ENCODE measurements at regions not wholly inside any gene's neighbourhood (a gene's known extent, or its start where the extent isn't known, plus 50 kb on each side); places are given as distances from the start of the nearest gene placed in this dataset.

DNA sequence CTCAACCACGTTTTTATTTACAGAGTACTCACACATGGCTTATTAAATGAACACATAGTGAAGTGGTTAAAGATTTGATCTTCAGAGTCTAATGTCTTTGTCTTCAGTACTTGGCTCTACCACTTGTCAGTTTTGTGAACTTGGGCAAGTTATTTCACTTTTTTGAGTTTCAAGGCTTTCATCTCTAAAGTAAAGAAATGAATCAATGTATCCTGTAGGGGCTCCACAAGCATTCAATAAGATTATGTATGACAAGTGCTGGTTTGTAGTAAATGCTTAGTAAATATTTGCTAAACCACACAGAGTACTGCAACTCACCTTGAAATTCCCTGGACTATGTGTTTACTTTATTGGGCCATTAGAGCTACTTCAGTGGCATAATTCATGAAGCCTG, 446.0 kb upstream of the GOT2 start (continued):
- TF ChIP-seq SMC3 (IDR thresholded peaks at IDR 0.05), result peak; percentile 52
- TF ChIP-seq ZC3H11A (IDR thresholded peaks at IDR 0.05), result no peak
- no peak for TF ChIP-seq CHD2 (IDR thresholded peaks at IDR 0.05; ENCODE audit: low read length, partially characterized antibody)
- no peak for TF ChIP-seq NR3C1 (IDR thresholded peaks at IDR 0.05)
- no peak for TF ChIP-seq HDAC2 (IDR thresholded peaks at IDR 0.05)
- TF ChIP-seq ESRRA (IDR thresholded peaks at IDR 0.05; ENCODE audit: borderline replicate concordance, low read length), result no peak

DNA sequence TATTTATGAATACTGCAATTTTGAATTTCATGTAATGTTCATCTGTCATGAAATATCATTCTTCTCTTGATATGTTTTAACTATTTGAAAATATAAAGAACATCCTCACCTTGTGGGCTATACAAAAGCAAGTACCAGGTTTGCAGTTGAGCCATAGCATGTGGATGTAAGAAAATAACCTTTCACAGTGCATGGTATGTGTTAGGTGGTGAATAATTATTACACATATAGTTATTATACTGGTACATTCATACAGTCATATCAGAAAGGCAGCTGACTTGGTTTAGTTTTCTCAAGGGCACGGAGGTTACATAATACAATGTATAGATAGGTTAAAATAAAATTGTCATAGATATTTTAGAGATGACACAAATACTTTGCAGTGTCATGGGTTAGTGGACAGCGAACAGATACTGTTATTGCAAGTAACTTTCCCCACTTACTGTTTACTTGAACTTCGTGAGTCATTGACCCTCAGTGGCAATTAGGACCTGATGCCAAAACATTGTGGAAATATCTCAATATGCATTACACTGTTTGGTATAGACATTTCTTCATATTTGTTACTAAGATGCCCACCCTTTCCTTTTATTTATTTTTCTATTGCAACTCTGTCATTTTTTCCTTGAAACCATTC, 445.4 kb upstream of the GOT2 start:
- Histone ChIP-seq H3K4me2 (peak overlapping the region; percentile 64), H3K27ac (peak overlapping the region; percentile 60 to 63), H3K4me3 (no peak overlapping the region), H3K9me3 (no peaks in the 10 kb centered on the region), H3K4me1 (peaks cover 27% of the 10 kb centered on the region)
- DNase-seq (ENCODE audit: low read depth in 1 of 2, low spot score in 1 of 2), result peak; percentile 7 to 81
- peak; percentile 81 to 89 for ATAC-seq
- peak; percentile 7 for FAIRE-seq
- CTCF ChIA-PET, result interaction anchor here (1.2 kb wide), 2 partner anchors 11 to 15 kb away, joined by 3 read pairs; no protein-coding TSS in a partner anchor
- WGBS (ENCODE audit: missing lambda C conversion rate), result 5% methylated on average over 3 of the region's 3 CpGs
- TF ChIP-seq EP300 (IDR thresholded peaks at IDR 0.05) (peak; percentile 84 to 89; a peak in 4 of 5 replicates), FOSL2 (IDR thresholded peaks at IDR 0.05) (peak; percentile 89), FOSL2 (CRISPR knock-in tag; IDR thresholded peaks at IDR 0.05) (peak; percentile 89), GATA3 (IDR thresholded peaks at IDR 0.05; ENCODE audit: borderline replicate concordance) (peak; percentile 71; the same call in 1 of the 2 replicates), HOXA7 (CRISPR knock-in tag; IDR thresholded peaks at IDR 0.05) (no peak), CBX2 (IDR thresholded peaks at IDR 0.05; ENCODE audit: borderline replicate concordance, low read depth) (no peak), CEBPB (IDR thresholded peaks at IDR 0.05) (peak; percentile 86 to 90), TP53 (CRISPR knock-in tag; IDR thresholded peaks at IDR 0.05) (no peak), CBX8 (IDR thresholded peaks at IDR 0.05) (no peak), MAFK (IDR thresholded peaks at IDR 0.05; ENCODE audit: partially characterized antibody) (no peak), SREBF2 (IDR thresholded peaks at IDR 0.05) (no peak), NFE2L2 (conservative IDR thresholded peaks at IDR 0.05; ENCODE audit: low read length) (no peak), JUNB (IDR thresholded peaks at IDR 0.05) (peak; percentile 93), TFCP2L1 (CRISPR knock-in tag; IDR thresholded peaks at IDR 0.05) (no peak), JUN (IDR thresholded peaks at IDR 0.05) (peak; percentile 84 to 96; a peak in 4 of 5 replicates)
- TF ChIP-seq, protein P1, sequence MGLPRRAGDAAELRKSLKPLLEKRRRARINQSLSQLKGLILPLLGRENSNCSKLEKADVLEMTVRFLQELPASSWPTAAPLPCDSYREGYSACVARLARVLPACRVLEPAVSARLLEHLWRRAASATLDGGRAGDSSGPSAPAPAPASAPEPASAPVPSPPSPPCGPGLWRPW (IDR thresholded peaks at IDR 0.05), result peak; percentile 90
- TF ChIP-seq, protein P2, sequence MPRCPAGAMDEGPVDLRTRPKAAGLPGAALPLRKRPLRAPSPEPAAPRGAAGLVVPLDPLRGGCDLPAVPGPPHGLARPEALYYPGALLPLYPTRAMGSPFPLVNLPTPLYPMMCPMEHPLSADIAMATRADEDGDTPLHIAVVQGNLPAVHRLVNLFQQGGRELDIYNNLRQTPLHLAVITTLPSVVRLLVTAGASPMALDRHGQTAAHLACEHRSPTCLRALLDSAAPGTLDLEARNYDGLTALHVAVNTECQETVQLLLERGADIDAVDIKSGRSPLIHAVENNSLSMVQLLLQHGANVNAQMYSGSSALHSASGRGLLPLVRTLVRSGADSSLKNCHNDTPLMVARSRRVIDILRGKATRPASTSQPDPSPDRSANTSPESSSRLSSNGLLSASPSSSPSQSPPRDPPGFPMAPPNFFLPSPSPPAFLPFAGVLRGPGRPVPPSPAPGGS (IDR thresholded peaks at IDR 0.05), result peak; percentile 98; the same call in 2 of the 3 replicates
- TF ChIP-seq, protein P3, sequence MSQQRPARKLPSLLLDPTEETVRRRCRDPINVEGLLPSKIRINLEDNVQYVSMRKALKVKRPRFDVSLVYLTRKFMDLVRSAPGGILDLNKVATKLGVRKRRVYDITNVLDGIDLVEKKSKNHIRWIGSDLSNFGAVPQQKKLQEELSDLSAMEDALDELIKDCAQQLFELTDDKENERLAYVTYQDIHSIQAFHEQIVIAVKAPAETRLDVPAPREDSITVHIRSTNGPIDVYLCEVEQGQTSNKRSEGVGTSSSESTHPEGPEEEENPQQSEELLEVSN (IDR thresholded peaks at IDR 0.05; ENCODE audit: borderline replicate concordance, low read depth), result no peak
- POLR2A ChIA-PET, result interaction anchor here (1.3 kb wide), 1 partner anchor 32 kb away, joined by 3 read pairs; no protein-coding TSS in a partner anchor

DNA sequence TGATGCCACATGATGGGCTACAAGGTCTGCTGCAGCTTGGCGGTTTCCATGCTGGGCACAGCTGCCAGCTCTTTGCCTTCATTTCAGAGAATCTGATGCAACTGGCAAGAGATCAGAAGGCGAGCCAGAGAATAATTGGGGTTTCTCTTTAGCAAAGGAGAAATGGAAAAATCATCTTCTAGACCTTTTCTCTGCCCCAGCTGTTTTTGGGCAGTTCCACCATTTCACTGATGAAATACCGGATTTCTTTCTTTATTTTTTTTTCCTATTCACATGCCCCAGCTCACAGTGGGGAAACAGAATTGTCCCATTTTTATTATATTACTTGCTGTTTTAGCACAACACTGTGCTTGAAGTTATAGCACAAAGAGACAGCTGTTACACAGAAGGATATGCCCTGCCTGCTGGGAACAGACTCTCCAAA, 439.3 kb upstream of the GOT2 start:
- Histone ChIP-seq H3K4me1 (peaks cover 8% of the 10 kb centered on the region; the same call in 2 of the 3 replicates), H3K4me3 (no peak overlapping the region), H3K27ac (no peak overlapping the region), H3K4me2 (no peak overlapping the region), H3K9me3 (no peaks in the 10 kb centered on the region)
- CTCF ChIA-PET, result no interaction called here
- POLR2A ChIA-PET, result no interaction called here
- DNase-seq (ENCODE audit: low read depth in 1 of 2, low spot score in 1 of 2) (no peak), FAIRE-seq (no peak), ATAC-seq (no peak)
- WGBS (ENCODE audit: missing lambda C conversion rate), result 83% methylated on average over 3 of the region's 3 CpGs
- TF ChIP-seq, protein P3 (IDR thresholded peaks at IDR 0.05; ENCODE audit: borderline replicate concordance, low read depth), result no peak
- TF ChIP-seq NR3C1 (IDR thresholded peaks at IDR 0.05) (no peak), MAFK (IDR thresholded peaks at IDR 0.05; ENCODE audit: partially characterized antibody) (no peak), KDM5A (IDR thresholded peaks at IDR 0.05) (no peak), JUN (IDR thresholded peaks at IDR 0.05) (no peak), KDM1A (IDR thresholded peaks at IDR 0.05; ENCODE audit: low read depth) (no peak), PHF8 (IDR thresholded peaks at IDR 0.05; ENCODE audit: borderline replicate concordance, low read depth) (no peak), NPAS2 (CRISPR knock-in tag; IDR thresholded peaks at IDR 0.05; ENCODE audit: borderline replicate concordance) (no peak)
- TF ChIP-seq, protein P4, sequence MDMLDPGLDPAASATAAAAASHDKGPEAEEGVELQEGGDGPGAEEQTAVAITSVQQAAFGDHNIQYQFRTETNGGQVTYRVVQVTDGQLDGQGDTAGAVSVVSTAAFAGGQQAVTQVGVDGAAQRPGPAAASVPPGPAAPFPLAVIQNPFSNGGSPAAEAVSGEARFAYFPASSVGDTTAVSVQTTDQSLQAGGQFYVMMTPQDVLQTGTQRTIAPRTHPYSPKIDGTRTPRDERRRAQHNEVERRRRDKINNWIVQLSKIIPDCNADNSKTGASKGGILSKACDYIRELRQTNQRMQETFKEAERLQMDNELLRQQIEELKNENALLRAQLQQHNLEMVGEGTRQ (IDR thresholded peaks at IDR 0.05), result no peak
- TF ChIP-seq, protein P5, sequence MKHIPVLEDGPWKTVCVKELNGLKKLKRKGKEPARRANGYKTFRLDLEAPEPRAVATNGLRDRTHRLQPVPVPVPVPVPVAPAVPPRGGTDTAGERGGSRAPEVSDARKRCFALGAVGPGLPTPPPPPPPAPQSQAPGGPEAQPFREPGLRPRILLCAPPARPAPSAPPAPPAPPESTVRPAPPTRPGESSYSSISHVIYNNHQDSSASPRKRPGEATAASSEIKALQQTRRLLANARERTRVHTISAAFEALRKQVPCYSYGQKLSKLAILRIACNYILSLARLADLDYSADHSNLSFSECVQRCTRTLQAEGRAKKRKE (CRISPR knock-in tag; IDR thresholded peaks at IDR 0.05; ENCODE audit: low read depth), result no peak
- TF ChIP-seq, protein P6, sequence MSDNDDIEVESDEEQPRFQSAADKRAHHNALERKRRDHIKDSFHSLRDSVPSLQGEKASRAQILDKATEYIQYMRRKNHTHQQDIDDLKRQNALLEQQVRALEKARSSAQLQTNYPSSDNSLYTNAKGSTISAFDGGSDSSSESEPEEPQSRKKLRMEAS (IDR thresholded peaks at IDR 0.05), result no peak
- TF ChIP-seq, protein P7, sequence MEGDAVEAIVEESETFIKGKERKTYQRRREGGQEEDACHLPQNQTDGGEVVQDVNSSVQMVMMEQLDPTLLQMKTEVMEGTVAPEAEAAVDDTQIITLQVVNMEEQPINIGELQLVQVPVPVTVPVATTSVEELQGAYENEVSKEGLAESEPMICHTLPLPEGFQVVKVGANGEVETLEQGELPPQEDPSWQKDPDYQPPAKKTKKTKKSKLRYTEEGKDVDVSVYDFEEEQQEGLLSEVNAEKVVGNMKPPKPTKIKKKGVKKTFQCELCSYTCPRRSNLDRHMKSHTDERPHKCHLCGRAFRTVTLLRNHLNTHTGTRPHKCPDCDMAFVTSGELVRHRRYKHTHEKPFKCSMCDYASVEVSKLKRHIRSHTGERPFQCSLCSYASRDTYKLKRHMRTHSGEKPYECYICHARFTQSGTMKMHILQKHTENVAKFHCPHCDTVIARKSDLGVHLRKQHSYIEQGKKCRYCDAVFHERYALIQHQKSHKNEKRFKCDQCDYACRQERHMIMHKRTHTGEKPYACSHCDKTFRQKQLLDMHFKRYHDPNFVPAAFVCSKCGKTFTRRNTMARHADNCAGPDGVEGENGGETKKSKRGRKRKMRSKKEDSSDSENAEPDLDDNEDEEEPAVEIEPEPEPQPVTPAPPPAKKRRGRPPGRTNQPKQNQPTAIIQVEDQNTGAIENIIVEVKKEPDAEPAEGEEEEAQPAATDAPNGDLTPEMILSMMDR (IDR thresholded peaks at IDR 0.05), result no peak
